DMS 273 (cell line): ENCODE measurements at regions not wholly inside any gene's neighbourhood (a gene's known extent, or its start where the extent isn't known, plus 50 kb on each side); places are given as distances from the start of the nearest gene placed in this dataset.

Source experiments
- DNase-seq: peaks from one replicate; lab custom pipeline; 2025; ENCODE audit not compliant: unreplicated experiment; lab: John Stamatoyannopoulos, UW

DNA sequence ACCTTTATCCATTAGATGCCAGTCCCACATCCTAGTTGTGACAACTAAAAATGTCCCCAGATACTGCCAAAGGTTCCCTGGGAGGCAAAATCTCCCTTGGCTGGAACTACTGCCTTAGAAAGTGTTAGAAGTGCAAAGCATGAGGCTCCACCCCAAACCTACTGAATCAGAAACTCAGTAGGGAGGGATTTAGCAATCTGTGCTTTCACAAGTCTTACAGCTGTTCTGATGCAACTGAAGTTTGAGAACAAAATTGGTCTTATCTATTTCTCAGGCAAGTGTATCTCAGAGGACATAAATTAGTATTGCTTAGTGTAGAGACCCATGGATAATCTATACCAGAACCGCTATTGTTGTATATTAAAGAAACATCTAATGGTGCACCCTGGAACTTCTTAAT is 70.2 kb downstream of the CLDN1 start:
- no peak for DNase-seq

DNA sequence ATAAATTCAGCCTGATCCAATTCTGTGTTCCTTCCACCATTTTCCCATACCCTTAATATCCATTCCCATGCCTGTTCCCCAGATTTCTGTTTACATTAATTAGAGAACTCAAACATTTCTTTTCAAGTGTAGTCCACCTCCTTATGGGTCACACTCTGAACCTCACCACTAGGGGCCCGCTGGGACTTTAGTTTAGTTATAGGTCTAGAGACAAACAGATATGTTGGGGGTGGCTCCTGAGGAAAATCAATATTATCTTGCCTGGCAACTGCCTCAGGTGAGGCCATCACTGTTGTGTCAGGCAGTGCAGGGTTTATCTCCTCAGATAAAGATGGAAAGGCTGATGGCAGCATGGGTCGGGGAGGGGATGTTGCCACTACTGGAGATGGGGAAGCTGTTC is 72.8 kb downstream of the CLDN1 start:
- DNase-seq = no peak

DNA sequence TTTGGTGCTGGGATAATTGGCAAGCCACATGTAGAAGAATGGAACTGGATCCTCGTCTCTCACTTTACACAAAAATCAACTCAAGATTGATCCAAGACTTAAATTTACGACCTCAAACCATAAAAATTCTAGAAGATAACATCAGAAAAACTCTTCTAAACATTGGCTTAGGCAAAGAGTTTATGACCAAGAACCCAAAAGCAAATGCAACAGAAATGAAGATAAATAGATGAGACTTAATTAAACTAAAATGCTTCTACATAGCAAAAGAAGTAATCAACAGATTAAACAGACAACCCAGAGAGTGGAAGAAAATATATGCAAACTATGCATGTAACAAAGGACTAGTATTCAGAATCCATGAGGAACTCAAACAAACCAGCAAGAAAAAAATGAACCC is 80.1 kb downstream of the CLDN1 start:
- no peak for DNase-seq

DNA sequence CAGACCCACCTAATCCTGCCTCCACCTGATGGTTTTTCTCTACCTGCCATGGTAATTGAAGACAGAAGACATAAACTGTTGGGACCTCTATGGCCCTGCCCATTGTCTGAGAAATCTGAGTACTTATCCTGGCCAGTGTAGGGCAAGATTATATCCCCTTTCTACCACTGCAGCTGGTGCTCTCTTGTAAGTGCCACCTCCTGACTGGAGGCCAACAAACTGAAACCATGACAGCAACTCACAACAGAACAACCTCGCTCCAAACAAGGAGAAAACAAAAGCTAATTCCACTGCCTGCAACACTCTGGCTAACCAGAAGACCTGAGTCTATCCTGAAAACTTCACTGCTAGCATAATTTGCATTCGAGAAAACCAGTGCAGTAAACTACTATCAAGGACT is 82.9 kb downstream of the CLDN1 start:
- DNase-seq = no peak

DNA sequence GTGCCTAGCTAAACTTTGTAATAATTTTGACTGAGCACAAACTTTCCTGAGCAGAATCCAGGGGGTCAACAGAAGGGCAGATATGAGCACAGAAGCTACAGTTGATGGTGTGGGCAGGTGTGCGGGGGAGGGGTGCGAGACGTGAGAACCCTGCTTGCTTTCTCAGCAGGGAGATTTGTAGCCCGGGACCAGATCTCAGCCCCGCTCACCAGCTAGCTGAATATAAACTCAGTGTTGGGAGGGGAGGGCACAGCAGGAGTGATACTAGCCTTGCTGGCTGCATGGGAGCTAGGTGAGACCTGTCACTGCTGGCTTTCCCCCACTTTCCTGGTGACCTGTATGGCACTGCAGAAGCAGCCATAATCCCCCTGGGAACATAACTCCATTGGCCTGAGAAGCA is 83.4 kb downstream of the CLDN1 start:
- DNase-seq = no peak

DNA sequence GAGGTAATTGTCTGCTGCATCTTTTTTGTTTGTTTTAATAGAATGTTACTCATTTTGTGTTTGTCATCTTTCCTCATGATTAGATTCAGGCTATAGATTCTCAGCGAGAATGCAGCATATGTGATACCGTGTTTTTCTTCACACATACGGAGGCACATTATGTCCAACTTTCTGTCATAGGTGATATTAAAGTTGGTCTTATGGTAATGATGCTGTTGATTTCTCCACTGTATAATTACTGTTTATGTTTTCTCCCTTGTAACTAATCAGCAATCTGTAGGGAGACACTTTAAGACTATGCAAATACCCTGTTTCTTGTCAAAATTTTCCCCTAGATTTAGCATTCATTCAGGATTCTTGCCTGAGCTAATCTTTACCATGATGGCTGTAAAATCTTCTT is 87.6 kb downstream of the CLDN1 start:
- DNase-seq = no peak

DNA sequence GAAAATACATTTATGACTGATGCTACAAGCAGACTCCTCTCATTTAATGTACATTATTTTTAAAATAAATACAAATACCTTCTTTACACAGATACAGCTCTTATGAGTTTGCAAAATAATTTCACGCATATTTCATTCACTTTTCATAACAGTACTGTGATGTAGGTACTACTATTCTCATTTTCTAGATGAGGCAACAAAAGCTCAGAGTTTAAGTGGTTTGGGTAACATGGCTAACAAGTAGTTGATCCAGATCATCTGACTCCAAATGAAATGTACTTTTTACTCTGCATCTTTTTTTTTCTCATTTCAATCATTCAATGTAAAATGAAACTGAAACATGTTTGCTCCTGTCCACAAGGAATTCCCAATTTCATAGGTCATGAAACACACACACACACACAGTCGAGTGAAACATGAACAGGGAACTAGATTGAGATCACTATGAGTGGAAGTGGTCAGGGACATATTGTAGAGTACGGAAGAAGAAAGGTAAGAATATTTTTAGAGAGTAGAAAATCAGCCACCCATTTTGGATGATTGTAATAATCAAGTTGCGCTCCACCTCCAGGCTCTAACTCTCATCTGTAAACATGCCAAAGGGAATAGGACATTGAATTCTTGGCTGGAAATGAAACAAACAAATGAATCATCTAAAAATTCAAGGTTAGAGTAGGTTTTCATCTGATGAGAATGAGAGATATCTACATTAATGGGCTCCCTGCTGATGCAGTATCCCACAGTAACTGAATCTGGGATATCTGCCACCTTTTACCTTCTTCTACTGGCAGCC is 92.4 kb downstream of the CLDN1 start:
- no peak for DNase-seq

DNA sequence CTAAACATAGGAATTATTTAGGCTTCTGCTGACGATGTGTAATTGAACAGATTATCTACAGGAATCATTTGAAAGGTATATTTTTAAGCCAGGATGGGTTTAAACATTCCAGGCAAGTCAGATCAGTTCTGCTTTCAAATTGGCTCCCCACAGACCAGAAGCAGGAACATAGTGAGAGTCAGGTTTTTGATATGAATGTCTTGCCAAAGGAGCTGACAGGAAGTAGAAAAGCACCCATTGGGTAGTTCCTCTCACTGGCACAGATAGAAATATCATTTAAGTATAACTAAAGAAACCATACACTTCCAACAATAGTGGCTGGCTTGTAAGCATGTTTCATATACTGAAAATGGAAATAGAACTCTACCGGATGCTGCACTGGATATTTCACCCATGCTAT is 95.2 kb downstream of the CLDN1 start:
- no peak for DNase-seq

DNA sequence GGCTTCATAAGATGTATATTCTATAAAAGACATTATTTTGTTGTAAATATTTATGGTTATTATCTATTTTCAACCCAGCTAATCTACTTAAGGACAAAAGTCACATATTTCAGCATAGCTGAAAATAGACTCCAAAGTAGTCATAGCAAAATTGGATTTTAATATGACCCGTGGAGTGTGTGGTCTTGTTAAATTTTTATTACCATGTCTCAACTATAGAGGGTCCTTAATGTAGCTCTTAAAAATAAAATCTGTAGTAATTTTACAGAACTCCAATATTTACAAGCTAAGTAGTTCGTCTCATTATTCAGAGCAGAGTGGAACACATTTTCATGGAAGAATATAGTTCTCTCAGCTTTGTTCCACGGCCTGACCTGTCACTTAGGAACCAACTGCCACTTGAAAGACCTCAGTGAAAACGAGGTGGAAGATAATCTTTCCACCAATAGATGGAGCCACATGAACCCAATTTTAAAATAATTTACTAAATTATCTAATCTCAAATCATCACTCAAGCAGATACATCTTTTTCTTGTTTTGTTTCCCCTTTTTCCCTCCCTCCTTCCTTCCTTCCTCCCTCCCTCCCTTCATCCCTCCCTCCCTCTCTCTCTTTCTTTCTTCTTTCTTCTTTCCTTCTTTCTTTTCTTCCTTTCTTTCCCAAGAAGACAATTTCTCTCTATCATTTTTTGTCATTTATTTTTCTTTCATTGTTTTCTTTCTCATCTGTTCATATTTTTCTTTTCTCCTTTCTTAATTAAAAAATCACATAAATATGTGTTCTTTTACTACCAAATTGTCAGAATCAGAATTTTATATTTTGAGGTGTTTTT is 97.2 kb downstream of the CLDN1 start:
- DNase-seq = peak; percentile 37

DNA sequence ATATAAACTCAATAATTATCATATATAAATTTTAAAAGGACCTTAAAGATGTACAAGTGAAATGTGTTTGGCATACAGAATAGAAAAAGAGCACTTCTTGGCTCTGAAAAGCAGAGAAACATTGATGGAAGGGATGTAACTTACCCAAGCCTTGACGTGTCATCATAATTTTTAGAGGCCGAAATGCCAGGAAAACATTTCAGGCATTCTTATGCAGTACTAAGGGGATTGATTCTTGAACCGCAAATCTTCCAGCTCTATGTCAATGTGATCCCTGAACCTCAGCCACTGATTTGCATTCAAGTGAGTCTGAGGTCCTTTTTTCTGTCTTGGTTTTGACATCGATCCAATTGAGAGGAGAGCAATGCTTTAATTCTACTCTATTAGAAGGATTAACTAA is 97.8 kb downstream of the CLDN1 start:
- DNase-seq = no peak

DNA sequence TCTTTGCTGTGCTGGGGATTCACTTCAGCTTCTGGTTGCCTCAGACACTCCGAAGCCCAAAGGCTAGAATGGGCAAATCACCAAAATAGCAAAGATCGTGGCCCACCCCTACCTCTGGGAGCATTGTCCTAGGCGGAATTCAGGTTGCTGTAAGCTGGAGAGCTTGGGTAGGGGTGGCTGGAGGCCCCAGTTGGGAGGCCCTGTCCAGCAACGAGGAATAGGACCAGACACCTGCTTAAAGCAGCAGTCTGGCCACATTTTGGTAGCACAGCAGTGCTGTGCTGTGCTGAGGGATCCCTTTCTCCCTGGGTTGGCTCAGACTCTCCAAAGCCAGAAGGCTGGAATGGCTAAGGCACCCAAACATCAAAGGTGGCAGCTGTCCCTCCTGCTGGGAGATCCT is 99.3 kb downstream of the CLDN1 start:
- DNase-seq = no peak

DNA sequence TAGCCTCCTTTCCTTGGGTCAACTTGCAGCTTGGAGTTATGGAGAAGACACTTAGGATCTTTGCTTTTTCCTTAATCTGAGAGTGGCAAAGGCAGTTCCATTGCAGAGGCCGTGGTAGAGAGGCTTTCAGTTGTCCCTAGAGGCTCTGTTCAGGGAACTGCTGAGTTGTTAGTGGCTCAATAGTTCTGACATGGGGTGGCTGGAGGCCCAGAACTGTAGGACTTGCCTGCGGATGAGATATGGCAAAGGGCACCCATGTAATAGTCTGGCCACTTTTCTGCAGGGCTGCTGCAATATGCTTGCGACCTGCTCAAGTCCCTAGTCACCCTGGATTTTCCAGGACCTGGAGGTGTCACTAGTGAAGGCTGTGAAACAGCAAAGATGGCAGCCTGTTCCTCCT is 99.9 kb downstream of the CLDN1 start:
- DNase-seq = no peak

DNA sequence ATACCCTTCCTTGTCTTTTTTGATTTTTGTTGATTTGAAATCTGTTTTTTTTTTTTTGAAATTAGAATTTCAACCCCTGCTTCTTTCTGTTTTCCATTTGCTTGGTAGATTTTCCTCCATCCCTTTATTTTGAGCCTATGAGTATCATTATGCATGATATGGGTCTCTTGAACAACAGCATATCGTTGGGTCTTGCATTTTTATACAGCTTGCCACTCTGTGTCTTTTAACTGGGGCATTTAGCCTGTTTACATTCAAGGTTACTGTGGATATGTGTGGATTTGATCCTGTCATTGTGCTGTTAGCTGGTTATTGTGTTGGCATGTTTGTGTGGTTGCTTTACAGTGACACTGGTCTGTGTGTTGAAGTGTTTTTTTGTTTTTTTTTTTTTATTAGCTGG is 99.7 kb upstream of the P3H2 start:
- DNase-seq = no peak

DNA sequence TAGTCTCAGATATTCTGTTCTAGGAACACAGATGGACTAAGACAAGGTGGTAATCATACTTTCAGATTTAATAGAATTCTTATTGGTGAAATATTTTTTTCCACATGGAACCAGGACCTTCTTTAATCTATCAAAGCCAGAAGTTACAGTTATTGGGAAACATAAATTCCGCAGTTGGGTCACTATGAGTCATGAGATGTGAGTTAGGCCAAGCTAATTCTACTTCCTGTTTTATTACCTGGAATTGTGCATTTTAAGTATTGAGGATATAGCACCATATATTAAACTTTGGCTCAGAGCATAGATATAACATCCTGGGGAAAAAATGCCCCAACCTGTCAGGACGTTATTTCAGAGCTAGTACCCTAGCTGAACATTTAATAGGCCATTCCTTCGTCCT is 96.4 kb upstream of the P3H2 start:
- no peak for DNase-seq

DNA sequence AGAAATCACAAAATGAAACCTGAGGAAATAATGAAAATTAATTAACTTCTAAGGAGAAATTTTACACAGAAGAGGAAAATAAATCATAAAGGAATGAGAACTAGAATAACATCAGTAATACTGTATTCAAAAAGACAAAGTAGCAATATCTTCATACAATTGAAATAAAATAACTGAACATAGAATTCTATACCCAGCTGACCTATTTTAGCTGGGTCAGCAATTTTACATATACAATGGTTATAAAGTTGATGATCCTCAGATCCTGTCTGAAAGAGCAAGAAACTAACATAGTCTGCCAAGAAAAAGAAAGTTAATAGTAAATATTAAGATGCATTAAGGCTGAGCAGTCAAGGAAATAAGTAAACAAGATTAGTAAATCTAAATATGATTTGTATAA is 93.0 kb upstream of the P3H2 start:
- DNase-seq = no peak

DNA sequence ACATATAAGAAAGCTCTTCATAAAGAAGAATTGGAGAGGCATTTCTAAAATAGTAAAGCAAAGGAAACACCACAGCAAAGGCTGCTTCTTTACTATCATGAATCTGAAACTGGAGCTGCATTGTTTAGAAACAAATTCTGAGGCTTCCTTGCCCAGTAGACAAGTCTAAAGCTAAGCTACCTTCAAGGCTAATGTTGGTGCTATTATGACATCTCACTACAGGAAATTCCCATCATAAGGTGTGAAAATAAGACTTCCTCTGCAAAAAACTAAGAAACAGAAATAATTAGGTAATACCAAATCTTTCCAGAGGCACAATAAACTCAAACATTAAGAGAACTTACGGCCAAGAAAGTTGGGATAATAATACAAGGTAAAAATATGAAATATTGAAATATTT is 89.9 kb upstream of the P3H2 start:
- DNase-seq = no peak

DNA sequence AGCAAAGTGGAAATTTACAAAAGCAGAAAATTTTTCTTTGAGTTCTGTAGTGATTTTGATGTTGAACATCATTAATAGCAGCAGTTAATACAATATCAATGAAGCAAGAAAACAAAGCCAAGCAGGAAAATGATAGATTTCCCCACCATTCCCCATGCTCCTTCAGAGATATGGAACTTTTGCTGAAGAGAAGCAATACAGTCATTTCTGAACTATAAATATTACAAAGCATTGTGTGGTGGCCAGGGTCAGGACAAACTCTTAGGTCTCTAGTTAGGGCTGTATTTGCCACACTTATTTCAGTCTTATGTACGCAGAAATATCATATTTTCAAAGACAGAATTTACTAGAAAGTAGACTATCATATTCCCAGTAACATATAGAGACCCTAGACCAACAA is 88.8 kb upstream of the P3H2 start:
- no peak for DNase-seq

DNA sequence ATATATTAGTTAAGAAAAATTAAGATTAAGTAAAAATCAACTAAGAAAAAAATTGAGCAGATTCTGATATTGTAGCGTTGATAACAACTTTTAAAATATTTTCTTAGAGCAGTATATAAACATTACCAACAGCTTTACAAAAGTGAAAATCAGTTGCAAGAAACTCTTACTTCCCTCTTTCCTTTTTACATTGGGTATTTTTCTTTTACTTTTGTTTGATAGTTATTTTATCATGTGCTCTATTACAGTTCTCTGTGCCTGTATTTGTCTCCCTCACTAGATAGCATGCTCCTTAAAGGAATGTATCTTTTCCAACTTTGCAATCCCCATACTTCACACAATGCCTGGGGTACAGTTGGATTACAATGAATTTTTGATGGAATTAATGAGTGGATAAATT is 87.5 kb upstream of the P3H2 start:
- DNase-seq = no peak

DNA sequence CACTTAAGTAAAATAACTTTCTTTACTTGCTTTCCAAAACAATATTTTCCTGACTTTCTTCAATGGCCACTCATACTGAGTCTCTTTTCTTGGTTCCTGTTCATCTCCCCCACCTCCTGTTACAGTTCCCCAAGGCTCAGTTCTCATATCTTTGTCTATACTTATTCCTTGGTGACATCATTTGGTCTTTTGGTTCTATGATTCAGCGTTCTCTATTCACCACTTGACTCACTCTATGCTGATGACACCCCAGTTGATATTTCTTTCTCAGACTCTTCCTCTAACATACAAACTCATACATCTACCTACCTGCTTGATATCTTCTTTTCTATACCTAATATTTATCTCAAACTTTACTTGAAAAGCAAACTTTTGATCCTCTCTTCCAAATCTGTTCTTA is 85.0 kb upstream of the P3H2 start:
- DNase-seq = no peak

DNA sequence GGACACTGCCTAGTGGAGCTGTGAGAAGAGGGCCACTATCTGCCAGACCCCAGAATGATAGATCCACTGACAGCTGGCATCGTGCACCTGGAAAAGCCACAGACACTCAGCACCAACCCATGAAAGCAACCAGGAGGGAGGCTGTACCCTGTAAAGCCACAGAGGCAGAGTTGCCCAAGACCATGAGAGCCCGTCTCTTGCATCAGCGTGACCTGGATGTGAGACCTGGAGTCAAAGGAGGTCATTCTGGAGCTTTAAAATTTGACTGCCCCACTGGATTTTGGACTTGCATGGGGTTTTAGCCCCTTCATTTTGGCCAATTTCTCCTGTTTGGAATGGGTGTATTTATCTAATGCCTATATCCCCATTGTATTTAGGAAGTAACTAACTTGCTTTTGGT is 83.5 kb upstream of the P3H2 start:
- no peak for DNase-seq

DNA sequence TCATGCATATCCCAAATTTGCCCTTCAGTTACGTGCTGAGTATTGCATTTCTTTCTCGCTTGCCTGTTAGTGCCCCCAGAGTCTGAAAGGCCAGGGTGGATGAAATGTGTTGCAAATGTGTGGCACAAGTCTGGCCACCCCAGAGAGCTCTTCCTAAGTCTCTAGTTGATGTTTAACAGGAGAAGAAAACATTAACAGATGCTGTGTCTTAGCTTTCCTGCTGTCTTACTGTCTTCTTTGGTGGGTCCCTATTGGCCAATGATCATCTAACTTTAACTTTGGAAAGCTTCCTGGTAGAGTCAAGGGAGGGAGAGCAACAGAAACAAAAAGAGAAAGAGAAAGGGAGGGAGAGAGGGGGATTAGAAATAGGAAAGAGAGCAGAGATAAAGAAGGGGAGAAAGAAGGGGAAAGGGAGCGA is 76.7 kb upstream of the P3H2 start:
- DNase-seq = no peak

DNA sequence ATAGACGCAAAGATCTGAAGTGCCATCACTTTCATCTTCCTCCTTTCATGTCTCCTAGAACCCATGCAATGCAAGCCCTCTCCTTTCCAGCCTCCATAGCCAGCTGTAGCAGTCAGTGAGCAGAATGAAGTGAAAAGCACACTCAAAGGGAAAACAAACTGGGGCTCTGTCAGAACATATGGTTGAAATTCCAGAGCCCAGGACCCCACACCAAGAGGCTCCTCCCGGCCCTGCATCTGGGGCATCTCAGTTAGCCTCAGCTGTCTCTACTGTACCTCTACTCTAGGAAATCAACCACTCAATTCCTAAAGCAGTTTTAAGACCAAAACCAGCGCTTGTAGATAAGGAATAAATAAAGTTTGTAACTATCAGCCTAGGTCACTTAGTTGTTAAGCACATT is 73.8 kb upstream of the P3H2 start:
- no peak for DNase-seq

DNA sequence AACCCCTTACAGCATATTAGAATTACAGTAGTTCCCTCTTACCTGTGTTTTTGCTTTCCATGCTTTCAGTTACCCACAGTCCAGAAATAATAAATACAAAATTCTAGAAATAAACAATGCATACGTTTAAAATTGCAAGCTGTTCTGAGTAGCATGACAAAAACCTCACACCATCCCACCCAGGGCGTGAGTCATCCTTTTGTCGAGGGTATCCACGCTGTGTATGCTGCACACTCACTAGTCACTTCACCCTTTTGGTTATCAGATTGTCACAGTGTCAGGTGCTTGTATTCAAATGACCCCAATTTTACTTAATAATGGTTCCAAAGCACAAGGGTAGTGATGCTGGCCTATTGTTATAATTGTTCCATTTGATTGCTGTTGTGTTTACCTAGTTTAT is 72.5 kb upstream of the P3H2 start:
- no peak for DNase-seq
